ENCODE measurements at regions not wholly inside any gene's neighbourhood (a gene's known extent, or its start where the extent isn't known, plus 50 kb on each side); places are given as distances from the start of the nearest gene placed in this dataset.

DNA sequence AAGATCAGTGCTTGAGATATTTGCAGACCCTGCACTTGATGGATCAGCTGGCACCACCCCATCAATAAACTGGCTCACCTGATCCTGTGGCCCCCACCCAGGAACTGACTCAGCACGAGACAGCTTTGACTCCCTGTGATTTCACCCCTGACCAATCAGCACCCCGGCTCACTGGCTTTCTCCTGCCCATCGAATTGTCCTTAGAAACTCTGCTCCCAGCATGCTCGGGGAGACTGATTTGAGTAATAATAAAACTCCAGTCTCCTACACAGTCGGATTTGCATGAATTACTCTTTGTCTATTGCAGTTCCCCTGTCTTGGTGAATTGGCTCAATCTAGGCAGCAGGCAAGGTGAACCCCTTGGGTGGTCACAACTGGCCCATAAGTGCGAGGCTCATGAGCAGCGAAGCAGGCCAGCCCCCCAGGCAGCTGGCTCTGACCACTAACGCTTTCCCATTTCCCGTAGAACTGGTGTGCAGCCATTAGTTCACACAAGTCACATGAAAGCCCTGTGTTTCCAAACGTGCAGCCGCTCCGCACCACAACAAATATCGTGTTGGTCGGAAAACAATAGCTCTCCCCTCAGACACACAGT is 79.6 kb downstream of the RSPH3 start:
- no peak for DNase-seq
- Histone ChIP-seq H3K4me3 (no peak overlapping the region), H3K27me3 (ENCODE audit: low read depth) (no peaks in the 10 kb centered on the region), H3K27ac (no peak overlapping the region), H3K9me3 (no peaks in the 10 kb centered on the region), H3K4me1 (peaks cover 4% of the 10 kb centered on the region), H3K36me3 (no peaks in the 10 kb centered on the region)
- TF ChIP-seq, protein P1, sequence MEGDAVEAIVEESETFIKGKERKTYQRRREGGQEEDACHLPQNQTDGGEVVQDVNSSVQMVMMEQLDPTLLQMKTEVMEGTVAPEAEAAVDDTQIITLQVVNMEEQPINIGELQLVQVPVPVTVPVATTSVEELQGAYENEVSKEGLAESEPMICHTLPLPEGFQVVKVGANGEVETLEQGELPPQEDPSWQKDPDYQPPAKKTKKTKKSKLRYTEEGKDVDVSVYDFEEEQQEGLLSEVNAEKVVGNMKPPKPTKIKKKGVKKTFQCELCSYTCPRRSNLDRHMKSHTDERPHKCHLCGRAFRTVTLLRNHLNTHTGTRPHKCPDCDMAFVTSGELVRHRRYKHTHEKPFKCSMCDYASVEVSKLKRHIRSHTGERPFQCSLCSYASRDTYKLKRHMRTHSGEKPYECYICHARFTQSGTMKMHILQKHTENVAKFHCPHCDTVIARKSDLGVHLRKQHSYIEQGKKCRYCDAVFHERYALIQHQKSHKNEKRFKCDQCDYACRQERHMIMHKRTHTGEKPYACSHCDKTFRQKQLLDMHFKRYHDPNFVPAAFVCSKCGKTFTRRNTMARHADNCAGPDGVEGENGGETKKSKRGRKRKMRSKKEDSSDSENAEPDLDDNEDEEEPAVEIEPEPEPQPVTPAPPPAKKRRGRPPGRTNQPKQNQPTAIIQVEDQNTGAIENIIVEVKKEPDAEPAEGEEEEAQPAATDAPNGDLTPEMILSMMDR (IDR thresholded peaks at IDR 0.05) = no peak
- intact Hi-C loops (cut with DNase I) = no loop called here
- ATAC-seq = no peak

DNA sequence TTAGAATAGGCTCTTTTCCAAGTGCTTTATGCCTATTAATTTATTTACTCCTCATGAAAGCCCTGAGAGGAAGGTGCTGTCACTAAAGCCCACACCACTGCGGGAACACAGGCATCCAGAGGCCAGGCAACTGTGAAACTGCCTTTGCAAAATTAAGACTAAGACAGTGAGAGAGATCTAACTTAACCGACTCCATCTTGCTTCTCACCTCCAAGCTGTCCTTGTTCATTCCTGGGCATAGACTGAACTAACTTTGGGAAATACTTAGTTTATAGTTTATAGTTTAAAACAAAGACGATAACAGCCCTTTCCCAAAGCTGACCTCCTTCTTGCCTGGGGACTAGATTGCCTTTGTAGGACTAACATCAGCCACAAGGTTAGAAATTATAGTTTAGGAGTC is 80.1 kb downstream of the RSPH3 start:
- intact Hi-C loops (cut with DNase I) = no loop called here
- Histone ChIP-seq H3K27ac (no peak overlapping the region), H3K4me3 (no peak overlapping the region), H3K9me3 (no peaks in the 10 kb centered on the region), H3K4me1 (peaks cover 4% of the 10 kb centered on the region), H3K36me3 (no peaks in the 10 kb centered on the region), H3K27me3 (ENCODE audit: low read depth) (no peaks in the 10 kb centered on the region)
- ATAC-seq (no peak), DNase-seq (no peak)
- TF ChIP-seq, protein P1 (IDR thresholded peaks at IDR 0.05) = no peak

DNA sequence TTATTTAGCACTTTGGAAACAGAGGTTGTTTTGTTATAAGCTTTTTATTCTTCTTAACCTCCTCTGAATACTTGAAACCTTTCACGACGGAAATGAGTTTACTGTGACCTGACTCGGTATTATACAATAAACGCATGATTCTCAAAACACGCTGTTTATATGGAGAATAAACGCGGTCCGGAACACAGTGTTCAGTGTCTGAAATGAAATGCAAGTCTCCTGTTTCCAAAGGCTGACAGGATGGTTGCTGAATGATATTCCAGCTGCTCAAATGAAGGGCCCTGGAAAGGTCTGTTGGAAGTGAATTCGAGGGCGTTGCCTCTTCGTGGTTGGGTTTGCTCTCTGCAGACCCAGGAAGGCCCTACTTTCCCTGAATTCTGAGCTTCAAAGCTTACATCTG is 83.4 kb downstream of the RSPH3 start:
- Histone ChIP-seq H3K9me3 (no peaks in the 10 kb centered on the region), H3K4me1 (peaks cover 4% of the 10 kb centered on the region), H3K4me3 (no peak overlapping the region), H3K27me3 (ENCODE audit: low read depth) (no peaks in the 10 kb centered on the region), H3K27ac (peak overlapping the region; percentile 26), H3K36me3 (no peaks in the 10 kb centered on the region)
- ATAC-seq (no peak), DNase-seq (no peak)
- TF ChIP-seq, protein P1 (IDR thresholded peaks at IDR 0.05) = no peak
- intact Hi-C loops (cut with DNase I) = no loop called here

DNA sequence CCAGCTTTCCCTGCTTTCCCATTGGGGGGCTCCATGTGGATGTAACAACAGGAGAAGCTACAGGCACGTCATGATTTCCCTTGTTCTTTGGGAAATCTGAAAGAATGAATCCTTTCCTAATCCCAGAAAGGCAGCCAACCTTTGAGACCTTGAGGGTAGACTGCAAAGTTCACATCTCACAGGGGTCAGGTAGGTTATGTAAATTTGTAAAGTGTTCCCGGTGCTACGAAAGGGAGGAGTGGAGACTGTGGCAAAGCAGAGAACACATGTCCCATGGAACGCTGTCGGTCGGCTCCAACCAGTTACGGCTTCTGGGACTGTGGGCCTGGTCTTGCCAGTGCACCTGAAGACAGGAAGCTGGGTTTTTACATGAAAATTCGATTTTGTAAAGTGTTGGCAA is 85.1 kb downstream of the RSPH3 start:
- intact Hi-C loops (cut with DNase I) = no loop called here
- no peak overlapping the region for H3K27ac ChIP-seq
- ATAC-seq = no peak
- no peaks in the 10 kb centered on the region for H3K36me3 ChIP-seq
- no peaks in the 10 kb centered on the region for H3K9me3 ChIP-seq
- DNase-seq = no peak
- no peaks in the 10 kb centered on the region for H3K27me3 ChIP-seq (ENCODE audit: low read depth)
- H3K4me3 ChIP-seq = no peak overlapping the region
- H3K4me1 ChIP-seq = peaks cover 11% of the 10 kb centered on the region
- TF ChIP-seq, protein P1 (IDR thresholded peaks at IDR 0.05) = no peak

DNA sequence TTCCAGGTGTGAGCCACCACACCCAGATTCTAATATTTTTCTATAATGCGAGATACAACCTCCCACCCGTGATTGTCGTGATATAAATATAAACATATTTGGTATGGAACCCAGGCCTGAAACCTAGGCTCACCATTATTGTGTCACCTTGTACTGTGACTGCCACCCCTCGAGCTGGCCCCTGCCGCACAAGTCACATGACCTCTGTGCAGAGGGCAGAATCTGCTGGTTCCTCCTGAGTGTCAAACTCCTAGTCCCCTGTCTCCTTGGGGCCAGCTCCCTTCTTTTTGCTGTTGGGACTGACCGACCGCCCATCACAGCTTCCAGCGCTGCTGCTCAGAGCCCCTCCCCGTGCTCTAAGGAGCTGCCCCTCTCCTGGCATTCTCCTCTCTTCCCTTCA is 86.4 kb downstream of the RSPH3 start:
- intact Hi-C loops (cut with DNase I) = no loop called here
- Histone ChIP-seq H3K36me3 (no peaks in the 10 kb centered on the region), H3K27ac (no peak overlapping the region), H3K4me3 (no peak overlapping the region), H3K9me3 (no peaks in the 10 kb centered on the region), H3K4me1 (peaks cover 11% of the 10 kb centered on the region), H3K27me3 (ENCODE audit: low read depth) (no peaks in the 10 kb centered on the region)
- no peak for ATAC-seq
- TF ChIP-seq, protein P1 (IDR thresholded peaks at IDR 0.05) = no peak
- DNase-seq = no peak

DNA sequence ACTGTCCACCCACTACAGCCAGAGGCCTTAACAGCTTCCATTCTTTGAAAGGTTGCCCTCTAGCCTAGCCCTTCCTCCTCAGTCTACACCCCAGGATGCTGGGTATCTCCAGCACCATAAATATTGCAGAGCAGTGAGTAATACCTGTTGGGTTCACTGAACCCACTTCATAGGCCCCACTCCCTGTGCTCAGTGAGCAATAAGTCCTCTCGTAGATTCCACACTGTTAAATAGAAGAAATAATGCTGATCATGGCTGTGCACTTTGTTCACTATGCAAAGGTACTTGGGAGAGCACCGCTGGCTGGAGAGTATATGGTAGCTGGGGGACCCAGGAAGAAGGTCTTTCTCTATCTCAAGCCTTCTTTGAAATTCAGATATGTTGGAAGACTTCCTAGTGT is 87.3 kb downstream of the RSPH3 start:
- H3K4me3 ChIP-seq = no peak overlapping the region
- peaks cover 11% of the 10 kb centered on the region for H3K4me1 ChIP-seq
- TF ChIP-seq, protein P1 (IDR thresholded peaks at IDR 0.05) = no peak
- H3K36me3 ChIP-seq = no peaks in the 10 kb centered on the region
- intact Hi-C loops (cut with DNase I) = no loop called here
- H3K27ac ChIP-seq = no peak overlapping the region
- no peak for ATAC-seq
- no peaks in the 10 kb centered on the region for H3K27me3 ChIP-seq (ENCODE audit: low read depth)
- DNase-seq = no peak
- no peaks in the 10 kb centered on the region for H3K9me3 ChIP-seq

Measured in lower lobe of right lung (tissue), 2 donors.